Right cardiac atrium (tissue), 5 donors: ENCODE measurements at regions not wholly inside any gene's neighbourhood (a gene's known extent, or its start where the extent isn't known, plus 50 kb on each side); places are given as distances from the start of the nearest gene placed in this dataset.

Experiments
- ATAC-seq, 2 donors: fragments of 200-7000 bp; cut with Tn5 transposase; one replicate each; pipeline versions ENCODE4 v1.8.0 to v1.9.1; 2020; ENCODE audit warnings: moderate library complexity in 2 of 2, mild to moderate bottlenecking in 1 of 2
- DNase-seq, 3 donors: peaks; one replicate each; pipeline ENCODE4 v3.0.0-alpha.2; 2020
- H3K27ac ChIP-seq: one replicate; pipeline ENCODE4 v1.5.1; 2013; ENCODE audit warnings: mild to moderate bottlenecking, low read length, control low read depth, moderate library complexity
- H3K27me3 ChIP-seq: one replicate; pipeline ENCODE4 v1.6.1; 2013; ENCODE audit not compliant: control insufficient read depth, insufficient read depth
- H3K4me1 ChIP-seq: one replicate; pipeline ENCODE4 v1.6.1; 2013; ENCODE audit warnings: low read length; ENCODE audit not compliant: control insufficient read depth, insufficient read depth
- H3K4me3 ChIP-seq: one replicate; pipeline ENCODE4 v1.5.1; 2013; ENCODE audit warnings: low read length, control low read depth
- H3K9me3 ChIP-seq: one replicate; pipeline ENCODE4 v1.6.1; 2013; ENCODE audit warnings: low read length; ENCODE audit not compliant: control insufficient read depth
- WGBS: extraction: QIAGEN DNeasy Blood & Tissue Kit; methylation state at CpG from one replicate; pipeline ENCODE4 v1.1.7; 2013; 5-methylcytosine and 5-hydroxymethylcytosine counted together
- intact Hi-C, 4 donors: fragments of 100-400 bp; cut with DNase I; formaldehyde crosslinking; loops; one replicate each; pipeline versions ENCODE4 v1.11.0 to v1.14.0; 2022 to 2023
- donor health status: healthy with polysubstance abuse.
- donor health status: DM: no; HTN: yes; CAD: no.
- donor health status: DM: no; HTN: no; CAD: no.
- donor health status: DM: no; HTN: yes; CAD: no; lungs with severe emphysema.
- donor health status: DM: yes; HTN: yes; CAD: no.

DNA sequence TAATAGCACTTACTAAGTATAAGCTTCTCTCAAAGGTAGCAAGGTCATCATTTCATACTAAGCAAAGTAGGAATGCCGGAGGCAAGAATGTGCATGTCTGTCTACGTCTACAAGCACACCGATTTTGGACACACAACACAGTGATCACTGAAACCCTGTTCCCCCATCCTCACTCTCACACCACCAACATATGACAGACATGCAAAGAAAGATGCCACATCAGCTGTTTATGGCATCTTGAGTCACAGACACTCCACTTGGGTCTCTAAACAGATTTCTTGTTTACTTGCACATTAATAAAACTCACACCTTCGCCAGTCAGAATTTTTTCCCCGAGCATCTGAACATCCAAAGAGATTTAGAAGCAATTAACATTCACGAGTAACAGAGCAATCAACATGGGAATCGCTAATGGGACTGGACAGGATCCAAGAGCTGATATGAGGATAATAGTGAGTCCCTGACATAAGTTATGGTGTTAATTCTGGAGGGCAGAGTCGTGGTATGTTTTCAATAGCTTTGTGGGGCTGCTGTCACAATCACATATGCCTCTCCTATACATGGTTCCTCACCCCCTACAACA, 324.1 kb downstream of the DHX15 start:
- no peak overlapping the region for H3K4me3 ChIP-seq
- 46% methylated on average over 8 of the region's 8 CpGs for WGBS
- DNase-seq (no peak), ATAC-seq (no peak)
- peaks cover 5% of the 10 kb centered on the region for H3K4me1 ChIP-seq
- H3K27me3 ChIP-seq = no peaks in the 10 kb centered on the region
- no peaks in the 10 kb centered on the region for H3K9me3 ChIP-seq
- H3K27ac ChIP-seq = no peak overlapping the region
- intact Hi-C loops = no loop called here

DNA sequence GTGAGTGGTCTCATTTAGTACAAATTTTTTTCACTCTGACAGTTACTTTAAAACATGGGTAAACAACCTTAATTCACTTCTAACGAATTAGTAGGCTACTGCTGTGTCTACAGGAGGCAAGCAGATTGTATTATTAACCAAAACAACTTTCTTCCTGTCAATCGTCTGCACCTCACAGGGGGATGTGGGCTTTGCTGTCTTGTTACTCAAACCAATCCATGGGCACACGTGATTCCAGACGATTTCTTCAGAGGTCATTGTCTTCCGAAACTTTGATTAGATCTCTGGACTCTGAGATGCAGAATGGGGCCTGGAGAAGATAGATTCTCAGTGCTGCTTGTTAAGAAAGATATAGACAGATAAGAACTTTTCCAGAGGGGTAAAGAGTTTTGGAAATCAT, 327.8 kb downstream of the DHX15 start:
- WGBS = 35% methylated on average over 5 of the region's 5 CpGs
- Histone ChIP-seq H3K9me3 (no peaks in the 10 kb centered on the region), H3K4me1 (peaks cover 5% of the 10 kb centered on the region), H3K27me3 (no peaks in the 10 kb centered on the region), H3K27ac (no peak overlapping the region), H3K4me3 (no peak overlapping the region)
- ATAC-seq = no peak
- intact Hi-C loops = no loop called here
- DNase-seq = no peak

DNA sequence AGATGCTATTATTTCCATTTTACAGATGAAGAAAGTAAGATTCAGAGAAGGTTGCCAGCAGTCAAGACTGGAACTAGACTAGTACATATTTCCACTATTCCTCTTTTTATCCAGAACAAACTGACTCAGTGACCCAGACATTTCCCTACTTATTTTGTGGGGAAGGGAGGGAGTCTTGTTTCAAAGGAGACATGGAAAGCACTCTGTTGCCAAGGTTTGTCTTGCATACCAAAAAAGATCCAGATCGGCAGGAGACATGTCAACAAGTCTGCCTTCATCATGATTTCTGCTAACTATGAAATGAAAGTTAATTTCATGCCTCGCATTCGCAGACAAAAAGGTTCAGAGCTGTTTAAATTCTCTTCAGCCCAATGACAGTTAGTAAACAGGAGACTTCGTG, 328.3 kb downstream of the DHX15 start:
- intact Hi-C loops = no loop called here
- ATAC-seq (no peak), DNase-seq (no peak)
- peaks cover 3% of the 10 kb centered on the region for H3K4me1 ChIP-seq
- no peaks in the 10 kb centered on the region for H3K9me3 ChIP-seq
- H3K27ac ChIP-seq = no peak overlapping the region
- WGBS = 55% methylated on average over 4 of the region's 4 CpGs
- no peak overlapping the region for H3K4me3 ChIP-seq
- no peaks in the 10 kb centered on the region for H3K27me3 ChIP-seq

DNA sequence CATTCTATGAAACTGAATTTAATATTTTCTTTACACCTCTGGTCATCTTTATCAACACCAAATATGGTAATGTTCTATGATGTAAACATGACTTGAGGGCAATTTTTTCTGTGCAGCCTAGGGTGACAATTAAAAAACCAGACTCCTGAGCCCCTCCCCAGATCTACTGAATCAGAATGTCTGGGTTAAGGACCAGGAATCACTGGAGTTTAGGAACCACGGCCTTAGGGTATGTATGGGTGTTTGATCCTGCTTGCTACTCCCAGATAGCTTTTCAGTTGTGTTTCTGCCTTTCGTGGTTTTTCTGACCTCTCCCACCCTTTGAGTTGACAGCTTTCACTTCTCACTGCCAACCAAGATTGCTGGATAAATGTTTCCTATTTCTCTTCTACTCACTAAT, 332.2 kb downstream of the DHX15 start:
- ATAC-seq (no peak), DNase-seq (no peak)
- H3K4me1 ChIP-seq = peaks cover 6% of the 10 kb centered on the region
- no peaks in the 10 kb centered on the region for H3K9me3 ChIP-seq
- no peak overlapping the region for H3K27ac ChIP-seq
- no peak overlapping the region for H3K4me3 ChIP-seq
- intact Hi-C loops = no loop called here
- WGBS = 27% methylated on average over 2 of the region's 2 CpGs
- no peaks in the 10 kb centered on the region for H3K27me3 ChIP-seq

DNA sequence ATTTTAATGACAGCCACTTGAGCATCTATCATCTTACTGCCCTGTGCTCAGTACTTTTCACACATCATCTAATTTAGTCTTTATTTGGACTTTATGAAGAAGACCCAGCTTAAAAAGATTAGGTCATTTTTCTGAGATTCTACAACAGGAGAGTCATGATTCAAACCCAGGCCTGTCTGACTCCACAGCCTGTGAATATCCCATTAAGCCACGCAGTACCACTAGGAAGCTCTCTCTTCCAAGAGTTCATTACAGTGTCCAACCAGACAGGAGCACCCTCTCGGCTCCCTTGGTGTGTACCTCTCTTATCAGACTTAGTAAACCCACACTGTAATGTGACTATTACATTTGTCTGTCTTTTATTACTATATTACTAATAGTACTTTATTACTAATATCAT, 332.8 kb downstream of the DHX15 start:
- H3K9me3 ChIP-seq = no peaks in the 10 kb centered on the region
- intact Hi-C loops = no loop called here
- no peaks in the 10 kb centered on the region for H3K27me3 ChIP-seq
- ATAC-seq (no peak), DNase-seq (no peak)
- H3K4me3 ChIP-seq = no peak overlapping the region
- H3K27ac ChIP-seq = no peak overlapping the region
- H3K4me1 ChIP-seq = peaks cover 6% of the 10 kb centered on the region
- whole genome bisulfite sequencing = 66% methylated on average over 2 of the region's 2 CpGs

DNA sequence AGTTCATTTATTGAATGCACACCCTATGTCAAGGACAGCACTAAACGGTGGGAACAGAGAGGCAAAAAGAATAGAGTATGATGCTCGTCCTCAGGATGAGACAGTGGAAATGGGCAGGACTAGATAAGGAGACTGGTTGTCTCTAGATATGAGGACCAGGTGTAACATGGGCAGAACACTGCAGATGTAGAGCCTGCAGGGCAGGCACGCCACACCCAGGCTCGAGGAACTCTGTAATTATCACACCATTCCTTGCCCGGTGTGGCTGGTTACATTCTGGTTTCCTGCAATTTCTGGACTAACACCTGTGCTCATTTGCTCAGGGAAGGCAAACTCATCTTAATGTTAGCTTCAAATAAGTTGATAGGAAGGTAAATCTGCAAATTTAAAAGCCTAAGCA, 334.4 kb downstream of the DHX15 start:
- peaks cover 6% of the 10 kb centered on the region for H3K4me1 ChIP-seq
- DNase-seq (no peak), ATAC-seq (no peak)
- intact Hi-C loops = no loop called here
- H3K27ac ChIP-seq = no peak overlapping the region
- 66% methylated on average over 5 of the region's 5 CpGs for WGBS
- no peaks in the 10 kb centered on the region for H3K27me3 ChIP-seq
- no peaks in the 10 kb centered on the region for H3K9me3 ChIP-seq
- no peak overlapping the region for H3K4me3 ChIP-seq

DNA sequence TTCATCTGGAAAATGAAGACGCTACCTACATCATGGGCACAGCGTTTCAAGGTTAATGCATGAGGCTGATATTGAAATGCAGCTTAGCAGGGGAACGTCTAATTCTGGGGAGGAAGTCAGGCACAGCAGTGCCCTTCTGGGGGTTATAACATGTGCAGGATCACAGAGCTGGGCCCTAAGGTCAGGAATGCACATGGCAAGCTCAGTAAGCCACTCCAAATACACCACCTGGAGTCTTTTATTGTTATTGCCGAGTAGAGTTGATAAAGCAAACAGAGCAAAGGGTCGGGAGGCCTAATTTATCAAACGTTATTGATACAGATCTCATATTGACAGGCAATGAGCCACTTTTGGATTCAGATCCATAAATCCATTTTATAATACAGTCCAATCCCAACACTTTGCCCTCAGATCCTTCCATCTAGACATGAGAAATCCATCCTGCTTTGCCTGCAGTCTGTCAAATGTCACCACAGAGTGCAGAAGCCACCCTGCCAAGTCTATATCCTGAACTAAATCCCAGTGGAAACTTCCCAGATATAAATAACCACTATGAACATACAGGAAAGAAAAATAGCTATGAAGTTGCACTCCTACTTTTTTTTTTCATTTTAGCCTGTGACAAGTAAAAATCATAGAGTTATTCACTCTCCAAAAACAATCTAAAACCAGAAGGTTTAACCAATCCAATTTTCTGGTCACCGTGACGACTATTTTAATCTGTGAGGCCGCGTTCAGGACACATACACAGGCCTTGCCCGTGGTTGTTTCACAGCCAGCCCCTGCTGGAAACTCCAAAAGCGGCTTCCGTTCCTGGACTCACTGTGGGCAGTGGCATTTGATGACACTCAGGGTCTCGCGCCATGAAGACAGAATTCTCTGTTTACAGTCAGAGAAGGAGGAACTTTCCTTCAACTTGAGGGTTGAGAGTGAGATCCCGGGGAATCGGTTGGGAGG, 335.4 kb downstream of the DHX15 start:
- intact Hi-C loops = no loop called here

DNA sequence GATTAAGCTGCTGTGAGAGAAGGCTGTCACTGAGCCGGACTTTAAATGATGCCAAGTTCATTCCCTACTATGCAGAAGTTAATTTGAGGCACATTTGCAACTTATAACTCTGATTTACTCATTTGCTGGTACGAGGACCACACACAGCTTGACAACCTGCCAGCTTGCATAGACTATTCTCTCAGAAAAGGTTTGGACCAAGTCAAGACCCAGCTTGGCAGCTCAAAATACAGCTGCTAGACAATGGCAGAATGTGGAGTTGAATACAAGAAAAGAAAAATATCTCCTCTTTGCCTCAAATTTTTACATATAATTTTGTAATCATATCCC, 338.9 kb downstream of the DHX15 start:
- Histone ChIP-seq H3K27ac (peak overlapping the region; percentile 82), H3K4me3 (no peak overlapping the region), H3K27me3 (no peaks in the 10 kb centered on the region), H3K9me3 (no peaks in the 10 kb centered on the region), H3K4me1 (peaks cover 7% of the 10 kb centered on the region)
- DNase-seq (no peak), ATAC-seq (no peak)
- intact Hi-C loops = no loop called here
- 42% methylated on average over 2 of the region's 2 CpGs for WGBS

More for the DNA sequence above, 335.4 kb downstream of the DHX15 start:
- 20% methylated on average over 17 of the region's 17 CpGs for WGBS
- Histone ChIP-seq H3K27ac (peak overlapping the region; percentile 96), H3K27me3 (no peaks in the 10 kb centered on the region), H3K4me1 (peaks cover 6% of the 10 kb centered on the region), H3K9me3 (no peaks in the 10 kb centered on the region), H3K4me3 (no peak overlapping the region)
- ATAC-seq = peak; percentile 69 to 73
- peak; percentile 42 to 65 (median 60) for DNase-seq

DNA sequence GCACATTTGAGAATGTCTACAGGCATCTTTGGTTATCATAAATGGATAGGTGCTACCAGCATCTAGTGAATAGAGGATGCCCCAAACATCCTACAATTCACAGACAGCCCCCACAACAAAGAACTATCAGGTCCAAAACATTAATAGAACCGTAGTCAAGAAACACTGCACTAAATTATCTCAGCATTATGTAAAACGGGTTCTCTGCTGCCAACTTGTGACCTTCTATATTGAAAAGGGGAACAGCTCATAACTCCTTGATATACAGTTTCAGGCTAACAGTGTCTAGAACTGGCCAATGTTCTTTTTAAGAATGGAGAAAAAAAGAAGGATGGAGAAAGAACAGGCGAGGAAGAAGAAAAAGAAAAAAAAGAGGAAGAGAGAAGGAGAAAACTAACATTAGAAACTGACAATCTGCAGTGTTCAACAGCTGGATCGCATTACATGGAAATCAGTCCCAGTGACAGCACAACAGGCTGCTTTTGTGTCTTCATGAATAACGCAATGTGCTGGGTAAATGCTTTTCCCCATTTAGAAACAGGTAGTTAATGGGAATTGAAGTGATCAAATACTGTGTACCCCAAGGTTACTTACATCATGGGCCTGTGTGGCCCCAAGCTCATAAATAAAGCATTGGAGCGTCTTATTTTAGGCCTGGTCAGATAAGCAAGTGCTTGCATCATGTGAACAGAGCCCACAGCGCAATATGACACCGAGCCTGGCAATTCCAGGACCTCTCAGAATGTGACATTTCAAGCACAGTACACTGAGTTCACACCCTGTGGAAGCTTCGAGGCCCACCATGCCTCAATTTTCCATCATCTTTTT, 339.5 kb downstream of the DHX15 start:
- peaks cover 6% of the 10 kb centered on the region for H3K4me1 ChIP-seq
- WGBS = 32% methylated on average over 9 of the region's 9 CpGs
- peak overlapping the region; percentile 91 for H3K27ac ChIP-seq
- H3K4me3 ChIP-seq = no peak overlapping the region
- ATAC-seq (peak; percentile 93), DNase-seq (peak; percentile 68 to 85 (median 74))
- H3K27me3 ChIP-seq = no peaks in the 10 kb centered on the region
- no peaks in the 10 kb centered on the region for H3K9me3 ChIP-seq
- intact Hi-C loops = no loop called here

DNA sequence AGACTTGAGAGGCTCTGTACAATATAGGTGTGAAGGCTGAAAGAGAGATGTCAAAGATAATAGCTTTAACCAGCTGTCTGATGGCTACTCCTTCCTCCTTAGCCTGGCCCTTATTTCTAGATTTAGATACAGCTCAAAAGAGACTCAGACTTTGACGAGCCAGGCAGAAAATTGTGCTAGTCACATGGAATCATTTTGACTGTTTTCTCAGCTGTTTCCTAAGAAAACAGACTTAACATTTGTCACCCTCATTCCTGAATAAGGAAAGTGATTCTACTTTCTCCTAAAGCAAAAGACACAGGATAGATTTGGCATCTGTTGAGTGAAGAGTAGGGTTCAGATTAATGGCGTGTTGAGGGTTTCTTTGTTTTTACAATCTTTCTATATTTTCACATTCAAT, 340.7 kb downstream of the DHX15 start:
- intact Hi-C loops = no loop called here
- 62% methylated on average over 2 of the region's 2 CpGs for WGBS
- Histone ChIP-seq H3K4me1 (peaks cover 4% of the 10 kb centered on the region), H3K4me3 (no peak overlapping the region), H3K27ac (no peak overlapping the region), H3K9me3 (no peaks in the 10 kb centered on the region), H3K27me3 (no peaks in the 10 kb centered on the region)
- DNase-seq (no peak), ATAC-seq (no peak)

DNA sequence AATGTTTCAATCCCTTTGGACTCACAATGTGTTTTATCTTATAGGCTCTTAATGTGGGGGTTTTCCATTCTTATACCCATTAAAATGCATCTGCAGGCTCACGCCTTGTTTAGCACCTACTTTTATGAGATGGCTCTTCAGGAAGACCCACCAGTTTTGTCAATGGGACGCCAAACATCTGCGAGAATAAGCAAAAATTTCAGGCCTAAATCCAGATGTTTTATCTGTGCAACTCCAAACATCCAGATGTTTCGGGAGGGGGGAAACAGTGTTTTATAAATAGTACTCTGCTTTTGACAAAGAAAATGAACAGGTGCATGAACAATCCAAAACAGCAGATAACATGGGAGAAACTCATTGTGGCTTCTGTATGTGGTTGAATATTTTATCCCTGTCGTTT, 342.8 kb downstream of the DHX15 start:
- WGBS = 68% methylated on average over 5 of the region's 5 CpGs

More for the DNA sequence above, 342.8 kb downstream of the DHX15 start:
- H3K4me3 ChIP-seq = no peak overlapping the region
- no peaks in the 10 kb centered on the region for H3K27me3 ChIP-seq
- peaks cover 2% of the 10 kb centered on the region for H3K4me1 ChIP-seq
- H3K9me3 ChIP-seq = no peaks in the 10 kb centered on the region
- intact Hi-C loops = no loop called here
- no peak overlapping the region for H3K27ac ChIP-seq
- DNase-seq (no peak), ATAC-seq (no peak)
